ENCODE measurements at regions not wholly inside any gene's neighbourhood (a gene's known extent, or its start where the extent isn't known, plus 50 kb on each side); places are given as distances from the start of the nearest gene placed in this dataset.

DNA sequence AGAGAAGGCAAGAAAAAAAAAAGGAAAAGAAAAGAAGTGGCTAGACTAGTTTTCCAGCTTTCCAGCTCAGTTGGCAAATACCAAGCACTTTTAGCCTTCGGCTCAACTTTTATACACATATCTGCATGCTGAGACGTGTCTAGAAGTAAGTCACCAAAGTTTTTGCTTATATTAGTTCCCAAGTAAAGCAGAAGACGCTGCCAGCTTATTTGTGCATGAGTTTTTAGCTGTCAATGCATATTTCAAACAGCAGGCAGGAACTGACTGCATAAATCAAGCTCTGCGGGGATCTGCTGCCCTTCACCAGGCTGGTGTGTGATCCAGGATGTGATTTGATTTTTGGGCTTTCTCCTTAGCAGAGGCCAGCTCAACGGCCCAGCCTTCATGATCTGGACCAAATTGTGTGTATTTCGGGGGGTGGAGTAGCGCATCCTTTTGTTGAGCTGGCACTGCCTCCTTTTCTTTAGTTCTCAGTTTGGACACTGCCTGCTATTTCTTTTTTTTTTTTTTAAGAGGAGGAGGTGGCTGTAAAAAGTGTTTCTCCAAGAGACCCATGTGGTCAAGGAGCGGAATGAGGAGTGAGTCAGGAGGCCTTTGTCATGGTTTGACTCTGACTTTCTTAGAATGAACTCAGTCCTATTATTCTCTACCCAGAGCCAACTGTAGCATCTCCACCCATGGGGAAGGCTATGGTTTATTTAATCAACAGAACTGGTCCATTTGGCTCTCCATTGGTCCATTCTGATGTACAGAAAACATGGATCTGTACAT is 162.6 kb upstream of the XYLT1 start:
- no peak overlapping the region for H3K27ac ChIP-seq (ENCODE audit: low read depth, low read length, poor library complexity, severe bottlenecking)
- no peak overlapping the region for H2AFZ ChIP-seq (ENCODE audit: low read length)
- TF ChIP-seq, protein P1, sequence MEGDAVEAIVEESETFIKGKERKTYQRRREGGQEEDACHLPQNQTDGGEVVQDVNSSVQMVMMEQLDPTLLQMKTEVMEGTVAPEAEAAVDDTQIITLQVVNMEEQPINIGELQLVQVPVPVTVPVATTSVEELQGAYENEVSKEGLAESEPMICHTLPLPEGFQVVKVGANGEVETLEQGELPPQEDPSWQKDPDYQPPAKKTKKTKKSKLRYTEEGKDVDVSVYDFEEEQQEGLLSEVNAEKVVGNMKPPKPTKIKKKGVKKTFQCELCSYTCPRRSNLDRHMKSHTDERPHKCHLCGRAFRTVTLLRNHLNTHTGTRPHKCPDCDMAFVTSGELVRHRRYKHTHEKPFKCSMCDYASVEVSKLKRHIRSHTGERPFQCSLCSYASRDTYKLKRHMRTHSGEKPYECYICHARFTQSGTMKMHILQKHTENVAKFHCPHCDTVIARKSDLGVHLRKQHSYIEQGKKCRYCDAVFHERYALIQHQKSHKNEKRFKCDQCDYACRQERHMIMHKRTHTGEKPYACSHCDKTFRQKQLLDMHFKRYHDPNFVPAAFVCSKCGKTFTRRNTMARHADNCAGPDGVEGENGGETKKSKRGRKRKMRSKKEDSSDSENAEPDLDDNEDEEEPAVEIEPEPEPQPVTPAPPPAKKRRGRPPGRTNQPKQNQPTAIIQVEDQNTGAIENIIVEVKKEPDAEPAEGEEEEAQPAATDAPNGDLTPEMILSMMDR (conservative IDR thresholded peaks at IDR 0.05; ENCODE audit: low read length): no peak
- no peak for TF ChIP-seq EZH2phosphoT487 (IDR thresholded peaks at IDR 0.05; ENCODE audit: borderline replicate concordance, low read depth, low read length)
- H3K79me2 ChIP-seq (ENCODE audit: insufficient read depth, low read depth, low read length): no peaks in the 10 kb centered on the region
- no peak for DNase-seq (ENCODE audit: low spot score)
- BruUV-seq (replicated peaks): no TSS peak
- no peak overlapping the region for H3K4me3 ChIP-seq (ENCODE audit: low read depth, low read length, poor library complexity, severe bottlenecking)
- H3K36me3 ChIP-seq (ENCODE audit: insufficient read depth, low read length): no peaks in the 10 kb centered on the region
- no peaks in the 10 kb centered on the region for H3K9me3 ChIP-seq (ENCODE audit: low read length)
- no peak overlapping the region for H3K4me2 ChIP-seq (ENCODE audit: low read length)
- CTCF ChIA-PET (ENCODE audit: unreplicated experiment): no interaction called here
- POLR2A ChIA-PET: interaction anchor here (0.7 kb wide), 1 partner anchor 432 kb away, joined by 4 read pairs; no protein-coding TSS in a partner anchor
- H3K9me2 ChIP-seq (ENCODE audit: insufficient read depth, low read length): no peaks in the 10 kb centered on the region
- no peaks in the 10 kb centered on the region for H3K4me1 ChIP-seq (ENCODE audit: insufficient read depth, low read length, poor library complexity, severe bottlenecking)
- no peaks in the 10 kb centered on the region for H4K20me1 ChIP-seq (ENCODE audit: insufficient read depth, low read length)
- intact Hi-C loops (cut with micrococcal nuclease; ENCODE audit: unreplicated experiment): no loop called here

DNA sequence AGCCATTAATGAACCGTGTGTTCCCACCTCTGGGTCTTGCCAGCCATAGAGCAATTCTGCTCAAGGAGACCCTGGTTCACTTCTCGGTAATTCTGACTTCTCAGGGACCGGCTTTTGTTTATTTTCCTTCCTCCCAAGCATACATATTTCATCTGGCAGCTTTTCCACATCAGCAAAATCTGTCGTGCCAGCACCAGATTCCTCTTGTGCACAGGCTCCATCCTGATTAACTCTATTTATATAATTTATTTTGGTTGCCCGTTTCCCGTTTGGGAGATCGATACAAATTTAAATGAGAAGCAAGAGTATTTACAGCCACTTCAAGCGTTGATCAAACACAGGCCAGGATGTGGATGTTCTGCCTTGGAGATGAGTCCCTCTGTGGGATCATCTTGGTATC is 161.9 kb upstream of the XYLT1 start:
- TF ChIP-seq, protein P1 (conservative IDR thresholded peaks at IDR 0.05; ENCODE audit: low read length): no peak
- TF ChIP-seq EZH2phosphoT487 (IDR thresholded peaks at IDR 0.05; ENCODE audit: borderline replicate concordance, low read depth, low read length): no peak
- no peaks in the 10 kb centered on the region for H3K79me2 ChIP-seq (ENCODE audit: insufficient read depth, low read depth, low read length)
- H3K27ac ChIP-seq (ENCODE audit: low read depth, low read length, poor library complexity, severe bottlenecking): no peak overlapping the region
- ChIA-PET CTCF (ENCODE audit: unreplicated experiment) (no interaction called here), POLR2A (interaction anchor here (0.6 kb wide), 1 partner anchor 327 kb away, joined by 3 read pairs; no protein-coding TSS in a partner anchor)
- no peak for DNase-seq (ENCODE audit: low spot score)
- no peaks in the 10 kb centered on the region for H3K9me2 ChIP-seq (ENCODE audit: insufficient read depth, low read length)
- no peak overlapping the region for H3K4me2 ChIP-seq (ENCODE audit: low read length)
- no peaks in the 10 kb centered on the region for H3K9me3 ChIP-seq (ENCODE audit: low read length)
- no TSS peak for BruUV-seq (replicated peaks)
- H3K4me3 ChIP-seq (ENCODE audit: low read depth, low read length, poor library complexity, severe bottlenecking): no peak overlapping the region
- H3K4me1 ChIP-seq (ENCODE audit: insufficient read depth, low read length, poor library complexity, severe bottlenecking): no peaks in the 10 kb centered on the region
- intact Hi-C loops (cut with micrococcal nuclease; ENCODE audit: unreplicated experiment): no loop called here
- no peaks in the 10 kb centered on the region for H3K36me3 ChIP-seq (ENCODE audit: insufficient read depth, low read length)
- no peak overlapping the region for H2AFZ ChIP-seq (ENCODE audit: low read length)
- H4K20me1 ChIP-seq (ENCODE audit: insufficient read depth, low read length): no peaks in the 10 kb centered on the region

DNA sequence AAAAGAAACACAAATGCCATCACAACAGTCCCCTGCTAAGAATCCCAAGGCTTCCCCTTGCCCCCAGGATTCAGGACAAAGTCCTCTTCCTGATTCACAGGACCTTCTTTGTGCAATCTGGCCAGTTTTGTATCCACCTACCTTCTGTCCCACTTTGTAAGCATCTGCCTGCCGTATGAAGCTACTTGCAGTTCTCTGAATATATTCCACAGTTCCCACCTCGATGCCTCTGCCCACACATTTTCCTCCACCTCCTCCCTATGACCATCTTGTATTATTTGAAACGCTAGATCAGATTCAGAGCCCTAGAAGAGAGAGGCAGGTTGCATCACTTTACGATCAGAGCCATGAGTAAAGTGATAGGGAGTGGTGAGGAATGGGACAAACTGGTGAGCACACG is 159.2 kb upstream of the XYLT1 start:
- Histone ChIP-seq H3K27ac (ENCODE audit: low read depth, low read length, poor library complexity, severe bottlenecking) (no peak overlapping the region), H3K9me2 (ENCODE audit: insufficient read depth, low read length) (no peaks in the 10 kb centered on the region), H3K4me2 (ENCODE audit: low read length) (no peak overlapping the region), H4K20me1 (ENCODE audit: insufficient read depth, low read length) (no peaks in the 10 kb centered on the region), H3K79me2 (ENCODE audit: insufficient read depth, low read depth, low read length) (no peaks in the 10 kb centered on the region), H2AFZ (ENCODE audit: low read length) (no peak overlapping the region), H3K36me3 (ENCODE audit: insufficient read depth, low read length) (no peaks in the 10 kb centered on the region), H3K9me3 (ENCODE audit: low read length) (no peaks in the 10 kb centered on the region), H3K4me1 (ENCODE audit: insufficient read depth, low read length, poor library complexity, severe bottlenecking) (no peaks in the 10 kb centered on the region), H3K4me3 (ENCODE audit: low read depth, low read length, poor library complexity, severe bottlenecking) (no peak overlapping the region)
- intact Hi-C loops (cut with micrococcal nuclease; ENCODE audit: unreplicated experiment): no loop called here
- POLR2A ChIA-PET: no interaction called here
- no peak for TF ChIP-seq EZH2phosphoT487 (IDR thresholded peaks at IDR 0.05; ENCODE audit: borderline replicate concordance, low read depth, low read length)
- TF ChIP-seq, protein P1 (conservative IDR thresholded peaks at IDR 0.05; ENCODE audit: low read length): no peak
- CTCF ChIA-PET (ENCODE audit: unreplicated experiment): no interaction called here
- BruUV-seq (replicated peaks): no TSS peak
- DNase-seq (ENCODE audit: low spot score): no peak
